ENCODE measurements at regions not wholly inside any gene's neighbourhood (a gene's known extent, or its start where the extent isn't known, plus 50 kb on each side); places are given as distances from the start of the nearest gene placed in this dataset.

DNA sequence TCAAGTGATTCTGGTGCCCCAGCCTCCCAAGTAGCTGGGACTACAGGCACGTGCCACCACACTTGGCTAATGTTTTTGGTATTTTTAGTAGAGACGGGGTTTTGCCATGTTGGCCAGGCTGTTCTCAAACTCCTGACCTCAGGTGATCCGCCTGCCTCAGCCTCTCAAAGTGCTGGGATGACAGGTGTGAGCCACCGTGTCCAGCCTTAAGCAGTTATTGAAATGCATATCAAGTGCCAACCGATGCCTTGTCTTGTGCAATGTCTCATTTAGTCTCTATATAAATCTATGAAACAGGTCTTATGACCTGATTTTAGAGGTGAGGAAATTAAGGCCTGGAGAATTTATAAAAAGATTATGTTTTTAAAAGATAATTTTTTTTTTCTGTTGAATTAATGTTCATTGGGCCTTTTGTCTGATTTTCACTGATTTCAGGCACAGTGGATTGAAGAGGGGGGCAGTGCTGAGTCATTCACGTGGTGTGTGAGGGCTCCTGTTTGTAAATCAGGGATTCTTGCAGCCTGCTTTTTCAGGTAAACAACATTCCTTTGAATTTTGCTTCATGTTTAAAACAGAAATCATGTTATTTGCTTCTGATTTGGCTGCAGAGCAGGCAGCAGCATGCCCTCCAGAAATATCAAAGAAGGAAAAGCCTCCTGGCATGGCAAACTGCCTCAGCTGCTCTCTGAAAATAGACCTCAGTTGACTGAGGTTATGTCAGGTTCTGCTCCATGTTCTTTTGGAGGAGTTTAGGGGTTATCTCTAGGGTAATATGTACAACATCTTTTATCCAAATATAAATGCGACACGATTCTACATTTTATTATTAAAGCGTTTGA, 407.0 kb upstream of the RGMA start:
- TF ChIP-seq, protein P1, sequence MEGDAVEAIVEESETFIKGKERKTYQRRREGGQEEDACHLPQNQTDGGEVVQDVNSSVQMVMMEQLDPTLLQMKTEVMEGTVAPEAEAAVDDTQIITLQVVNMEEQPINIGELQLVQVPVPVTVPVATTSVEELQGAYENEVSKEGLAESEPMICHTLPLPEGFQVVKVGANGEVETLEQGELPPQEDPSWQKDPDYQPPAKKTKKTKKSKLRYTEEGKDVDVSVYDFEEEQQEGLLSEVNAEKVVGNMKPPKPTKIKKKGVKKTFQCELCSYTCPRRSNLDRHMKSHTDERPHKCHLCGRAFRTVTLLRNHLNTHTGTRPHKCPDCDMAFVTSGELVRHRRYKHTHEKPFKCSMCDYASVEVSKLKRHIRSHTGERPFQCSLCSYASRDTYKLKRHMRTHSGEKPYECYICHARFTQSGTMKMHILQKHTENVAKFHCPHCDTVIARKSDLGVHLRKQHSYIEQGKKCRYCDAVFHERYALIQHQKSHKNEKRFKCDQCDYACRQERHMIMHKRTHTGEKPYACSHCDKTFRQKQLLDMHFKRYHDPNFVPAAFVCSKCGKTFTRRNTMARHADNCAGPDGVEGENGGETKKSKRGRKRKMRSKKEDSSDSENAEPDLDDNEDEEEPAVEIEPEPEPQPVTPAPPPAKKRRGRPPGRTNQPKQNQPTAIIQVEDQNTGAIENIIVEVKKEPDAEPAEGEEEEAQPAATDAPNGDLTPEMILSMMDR (IDR thresholded peaks at IDR 0.05), result no peak
- no peak for TF ChIP-seq POLR2A (IDR thresholded peaks at IDR 0.05)
